ENCODE measurements at regions not wholly inside any gene's neighbourhood (a gene's known extent, or its start where the extent isn't known, plus 50 kb on each side); places are given as distances from the start of the nearest gene placed in this dataset.

DNA sequence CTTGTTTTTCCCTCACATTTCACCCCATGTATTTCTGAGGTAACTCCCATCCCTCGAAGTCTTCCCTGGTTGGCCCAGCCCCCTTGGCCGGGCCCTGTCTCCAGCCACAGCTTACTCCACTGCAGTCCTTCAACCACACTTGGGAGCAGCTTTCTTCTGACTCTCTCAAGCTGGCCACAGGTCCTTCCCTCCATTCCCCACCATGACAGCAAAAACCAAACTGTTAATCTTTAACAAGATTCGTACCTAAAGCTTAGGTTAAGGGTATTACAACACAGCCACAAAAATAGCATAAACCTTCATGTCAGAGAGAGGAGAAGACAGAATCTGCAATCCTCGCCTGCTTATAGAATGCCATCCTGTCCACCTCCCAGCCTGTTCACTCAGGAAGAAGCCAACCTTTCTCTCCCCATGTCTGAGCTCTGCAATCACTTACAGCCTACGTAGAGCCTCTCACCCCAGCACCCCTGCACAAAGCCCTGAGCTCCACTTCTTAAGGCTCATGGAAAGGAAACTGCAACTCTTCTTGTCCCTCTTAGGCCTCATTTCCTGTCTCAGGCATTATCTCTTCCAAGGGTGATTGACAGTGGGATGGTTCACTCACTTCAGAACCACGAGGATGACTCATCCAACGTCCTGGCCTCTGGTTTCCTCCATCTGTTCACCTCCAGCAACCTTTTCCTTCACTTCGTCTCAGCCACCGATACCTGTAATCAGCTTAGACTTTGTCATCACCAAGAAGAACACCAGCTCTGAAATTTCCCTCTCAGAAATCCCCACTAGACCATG is 72.8 kb downstream of the CD2 start:
- ChIA-PET CTCF (no interaction called here), POLR2A (no interaction called here)
- BruUV-seq (replicated peaks), result no TSS peak
- no peaks in the 10 kb centered on the region for H3K9me3 ChIP-seq (ENCODE audit: control insufficient read depth, insufficient read depth, low read depth, low read length)
- intact Hi-C loops (cut with micrococcal nuclease; ENCODE audit: unreplicated experiment) (no loop called here), in situ Hi-C loops (cut with HindIII; ENCODE audit: low pct_unique_long_range_greater_than_20kb, low sequenced_read_pairs) (no loop called here)
- no peak for DNase-seq (ENCODE audit: low read depth, low spot score)
- H3K27me3 ChIP-seq (ENCODE audit: control insufficient read depth, insufficient read depth, low read length), result no peaks in the 10 kb centered on the region
- no peaks in the 10 kb centered on the region for H3K36me3 ChIP-seq (ENCODE audit: control insufficient read depth, insufficient read depth, low read length)
- TF ChIP-seq, protein P1, sequence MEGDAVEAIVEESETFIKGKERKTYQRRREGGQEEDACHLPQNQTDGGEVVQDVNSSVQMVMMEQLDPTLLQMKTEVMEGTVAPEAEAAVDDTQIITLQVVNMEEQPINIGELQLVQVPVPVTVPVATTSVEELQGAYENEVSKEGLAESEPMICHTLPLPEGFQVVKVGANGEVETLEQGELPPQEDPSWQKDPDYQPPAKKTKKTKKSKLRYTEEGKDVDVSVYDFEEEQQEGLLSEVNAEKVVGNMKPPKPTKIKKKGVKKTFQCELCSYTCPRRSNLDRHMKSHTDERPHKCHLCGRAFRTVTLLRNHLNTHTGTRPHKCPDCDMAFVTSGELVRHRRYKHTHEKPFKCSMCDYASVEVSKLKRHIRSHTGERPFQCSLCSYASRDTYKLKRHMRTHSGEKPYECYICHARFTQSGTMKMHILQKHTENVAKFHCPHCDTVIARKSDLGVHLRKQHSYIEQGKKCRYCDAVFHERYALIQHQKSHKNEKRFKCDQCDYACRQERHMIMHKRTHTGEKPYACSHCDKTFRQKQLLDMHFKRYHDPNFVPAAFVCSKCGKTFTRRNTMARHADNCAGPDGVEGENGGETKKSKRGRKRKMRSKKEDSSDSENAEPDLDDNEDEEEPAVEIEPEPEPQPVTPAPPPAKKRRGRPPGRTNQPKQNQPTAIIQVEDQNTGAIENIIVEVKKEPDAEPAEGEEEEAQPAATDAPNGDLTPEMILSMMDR (IDR thresholded peaks at IDR 0.05), result no peak
- TF ChIP-seq TCF7L2 (IDR thresholded peaks at IDR 0.05; ENCODE audit: low read depth, low read length) (no peak), SIN3A (IDR thresholded peaks at IDR 0.05; ENCODE audit: borderline replicate concordance, insufficient read depth, low read depth, low read length) (no peak), POLR2AphosphoS5 (IDR thresholded peaks at IDR 0.05; ENCODE audit: low read depth, low read length) (no peak)
- TF ChIP-seq, protein P2, sequence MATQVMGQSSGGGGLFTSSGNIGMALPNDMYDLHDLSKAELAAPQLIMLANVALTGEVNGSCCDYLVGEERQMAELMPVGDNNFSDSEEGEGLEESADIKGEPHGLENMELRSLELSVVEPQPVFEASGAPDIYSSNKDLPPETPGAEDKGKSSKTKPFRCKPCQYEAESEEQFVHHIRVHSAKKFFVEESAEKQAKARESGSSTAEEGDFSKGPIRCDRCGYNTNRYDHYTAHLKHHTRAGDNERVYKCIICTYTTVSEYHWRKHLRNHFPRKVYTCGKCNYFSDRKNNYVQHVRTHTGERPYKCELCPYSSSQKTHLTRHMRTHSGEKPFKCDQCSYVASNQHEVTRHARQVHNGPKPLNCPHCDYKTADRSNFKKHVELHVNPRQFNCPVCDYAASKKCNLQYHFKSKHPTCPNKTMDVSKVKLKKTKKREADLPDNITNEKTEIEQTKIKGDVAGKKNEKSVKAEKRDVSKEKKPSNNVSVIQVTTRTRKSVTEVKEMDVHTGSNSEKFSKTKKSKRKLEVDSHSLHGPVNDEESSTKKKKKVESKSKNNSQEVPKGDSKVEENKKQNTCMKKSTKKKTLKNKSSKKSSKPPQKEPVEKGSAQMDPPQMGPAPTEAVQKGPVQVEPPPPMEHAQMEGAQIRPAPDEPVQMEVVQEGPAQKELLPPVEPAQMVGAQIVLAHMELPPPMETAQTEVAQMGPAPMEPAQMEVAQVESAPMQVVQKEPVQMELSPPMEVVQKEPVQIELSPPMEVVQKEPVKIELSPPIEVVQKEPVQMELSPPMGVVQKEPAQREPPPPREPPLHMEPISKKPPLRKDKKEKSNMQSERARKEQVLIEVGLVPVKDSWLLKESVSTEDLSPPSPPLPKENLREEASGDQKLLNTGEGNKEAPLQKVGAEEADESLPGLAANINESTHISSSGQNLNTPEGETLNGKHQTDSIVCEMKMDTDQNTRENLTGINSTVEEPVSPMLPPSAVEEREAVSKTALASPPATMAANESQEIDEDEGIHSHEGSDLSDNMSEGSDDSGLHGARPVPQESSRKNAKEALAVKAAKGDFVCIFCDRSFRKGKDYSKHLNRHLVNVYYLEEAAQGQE (IDR thresholded peaks at IDR 0.05; ENCODE audit: insufficient read depth in 1 of 2, low read depth in 2 of 2, low read length in 1 of 2), result no peak
- no peak overlapping the region for H3K4me3 ChIP-seq (ENCODE audit: low read depth in 2 of 2, low read length in 2 of 2)
- no peak for ATAC-seq
- no peak overlapping the region for H3K27ac ChIP-seq (ENCODE audit: low read length)
- no peaks in the 10 kb centered on the region for H3K4me1 ChIP-seq (ENCODE audit: control insufficient read depth, insufficient read depth, low read length)

DNA sequence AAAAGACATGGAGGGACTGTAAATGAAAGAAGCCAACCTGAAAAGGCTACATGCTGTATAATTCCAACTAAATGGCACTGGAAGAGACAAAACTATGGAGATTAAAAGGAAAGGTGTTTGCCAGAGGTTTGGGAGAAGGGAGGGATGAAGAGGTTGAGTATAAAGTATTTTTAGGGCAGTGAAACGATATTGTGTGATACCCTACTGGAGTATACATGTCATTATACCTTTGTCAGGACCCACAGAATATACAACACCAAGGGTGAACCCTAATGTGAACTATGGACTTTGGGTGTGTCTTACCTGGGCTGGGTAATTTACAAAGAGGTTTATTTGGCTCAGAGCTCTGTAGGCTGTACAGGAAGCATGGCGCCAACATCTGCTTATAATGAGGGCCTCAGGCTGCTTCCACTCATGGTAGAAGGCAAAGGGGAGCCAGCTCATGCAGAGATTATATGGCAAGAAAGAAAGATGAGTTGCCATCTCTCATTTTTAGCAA is 73.4 kb downstream of the CD2 start:
- ATAC-seq (no peak), DNase-seq (ENCODE audit: low read depth, low spot score) (no peak)
- no peaks in the 10 kb centered on the region for H3K9me3 ChIP-seq (ENCODE audit: control insufficient read depth, insufficient read depth, low read depth, low read length)
- H3K4me1 ChIP-seq (ENCODE audit: control insufficient read depth, insufficient read depth, low read length), result no peaks in the 10 kb centered on the region
- H3K4me3 ChIP-seq (ENCODE audit: low read depth in 2 of 2, low read length in 2 of 2), result no peak overlapping the region
- TF ChIP-seq, protein P1 (IDR thresholded peaks at IDR 0.05), result no peak
- TF ChIP-seq SIN3A (IDR thresholded peaks at IDR 0.05; ENCODE audit: borderline replicate concordance, insufficient read depth, low read depth, low read length), result no peak
- no peak for TF ChIP-seq TCF7L2 (IDR thresholded peaks at IDR 0.05; ENCODE audit: low read depth, low read length)
- TF ChIP-seq, protein P2 (IDR thresholded peaks at IDR 0.05; ENCODE audit: insufficient read depth in 1 of 2, low read depth in 2 of 2, low read length in 1 of 2), result no peak
- TF ChIP-seq POLR2AphosphoS5 (IDR thresholded peaks at IDR 0.05; ENCODE audit: low read depth, low read length), result no peak
- ChIA-PET POLR2A (no interaction called here), CTCF (no interaction called here)
- H3K36me3 ChIP-seq (ENCODE audit: control insufficient read depth, insufficient read depth, low read length), result no peaks in the 10 kb centered on the region
- no TSS peak for BruUV-seq (replicated peaks)
- H3K27ac ChIP-seq (ENCODE audit: low read length), result no peak overlapping the region
- in situ Hi-C loops (cut with HindIII; ENCODE audit: low pct_unique_long_range_greater_than_20kb, low sequenced_read_pairs) (no loop called here), intact Hi-C loops (cut with micrococcal nuclease; ENCODE audit: unreplicated experiment) (no loop called here)
- H3K27me3 ChIP-seq (ENCODE audit: control insufficient read depth, insufficient read depth, low read length), result no peaks in the 10 kb centered on the region

Data from Panc1 (cell line).